NCI-H226 (cell line): ENCODE measurements at regions not wholly inside any gene's neighbourhood (a gene's known extent, or its start where the extent isn't known, plus 50 kb on each side); places are given as distances from the start of the nearest gene placed in this dataset.
"Not testable (repeated sequence)": the region's sequence is repeated elsewhere in the genome, so short reads cannot be mapped to it uniquely, and the experiment has no call there.

Experiments used
- DNase-seq: peaks from one replicate; pipeline ENCODE4 v3.0.0-alpha.2; 2015

GRCh38 chr20:53764415-53764800, 170.8 kb upstream of the ZNF217 start:
- no peak for DNase-seq

GRCh38 chr20:53763707-53764414, 170.2 kb upstream of the ZNF217 start:
- no peak for DNase-seq

DNA sequence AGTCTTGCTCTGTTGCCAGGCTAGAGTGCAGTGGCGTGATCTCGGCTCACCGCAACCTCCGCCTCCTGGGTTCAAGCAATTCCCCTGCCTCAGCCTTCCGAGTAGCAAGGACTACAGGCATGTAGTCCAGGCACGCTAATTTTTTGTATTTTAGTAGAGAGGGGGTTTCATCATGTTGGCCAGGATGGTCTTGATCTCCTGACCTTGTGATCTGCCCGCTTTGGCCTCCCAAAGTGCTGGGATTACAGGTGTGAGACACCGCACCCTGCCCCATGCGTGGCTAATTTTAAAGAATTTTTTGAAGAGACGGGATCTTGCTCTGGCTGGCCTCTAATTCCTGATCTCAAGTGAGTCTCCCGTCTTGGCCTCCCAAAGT, 168.8 kb upstream of the ZNF217 start:
- not testable (repeated sequence) for DNase-seq

- DNase-seq, result no peak
These were observed 166.4 kb upstream of the ZNF217 start for GRCh38 chr20:53760025-53760441.

DNA sequence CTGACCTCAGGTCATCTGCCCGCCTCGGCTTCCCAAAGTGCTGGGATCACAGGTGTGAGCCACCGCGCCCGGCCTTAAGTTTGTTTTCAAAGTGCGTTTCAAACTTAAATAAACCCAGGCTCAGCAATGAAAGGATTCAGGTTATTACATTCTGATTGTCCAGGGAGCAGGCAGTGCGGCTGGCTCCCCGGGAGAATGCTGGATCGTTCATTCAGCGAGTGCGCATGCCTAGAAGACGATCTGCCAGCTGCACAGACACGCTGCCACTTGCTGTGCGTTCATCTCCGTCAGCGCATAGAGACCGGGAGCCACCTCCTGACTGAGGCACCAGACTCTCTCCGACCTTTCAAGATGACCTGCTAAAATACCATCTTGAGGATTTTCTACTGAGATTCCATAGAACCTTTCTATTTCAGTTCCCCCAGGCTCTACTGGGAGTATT, 163.9 kb upstream of the ZNF217 start:
- no peak for DNase-seq

DNA sequence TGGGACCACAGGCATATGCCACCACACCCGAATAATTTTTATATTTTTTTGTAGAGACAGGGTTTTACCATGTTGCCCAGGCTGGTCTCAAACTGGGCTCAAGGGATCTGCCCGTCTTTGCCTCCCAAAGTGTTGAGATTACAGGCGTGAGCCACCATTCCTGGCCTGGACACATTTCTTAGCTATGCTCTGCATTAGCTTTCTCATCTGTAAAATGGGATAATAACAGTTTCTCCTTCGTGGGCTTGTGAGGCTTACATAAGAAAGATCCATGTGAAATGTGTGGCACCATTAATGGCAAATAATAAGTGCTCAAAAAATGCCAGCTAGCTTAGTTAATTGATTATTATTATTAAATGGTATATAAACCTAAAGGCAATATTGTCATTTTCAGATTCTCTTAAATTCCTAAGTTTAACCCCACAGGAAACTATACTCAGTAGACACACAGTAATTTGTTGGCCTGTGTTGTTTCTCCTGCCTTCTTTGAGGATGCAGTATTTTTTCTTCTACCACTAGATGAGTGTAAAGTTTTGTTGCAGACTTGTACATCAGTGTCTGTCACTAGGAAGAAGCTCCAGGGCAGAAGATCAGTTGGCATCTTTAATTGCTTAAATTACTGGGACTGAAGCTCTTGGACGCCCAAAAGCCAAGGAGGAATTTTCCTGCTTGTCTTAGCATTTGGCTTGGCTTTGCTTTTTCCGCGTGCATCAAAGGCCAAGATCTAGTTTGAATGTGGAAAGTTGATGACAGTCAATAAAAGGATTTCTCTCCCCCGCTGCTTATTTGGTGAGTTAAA, 162.3 kb upstream of the ZNF217 start:
- DNase-seq, result no peak

- no peak for DNase-seq
These were observed 160.3 kb upstream of the ZNF217 start for GRCh38 chr20:53753880-53754459.

DNA sequence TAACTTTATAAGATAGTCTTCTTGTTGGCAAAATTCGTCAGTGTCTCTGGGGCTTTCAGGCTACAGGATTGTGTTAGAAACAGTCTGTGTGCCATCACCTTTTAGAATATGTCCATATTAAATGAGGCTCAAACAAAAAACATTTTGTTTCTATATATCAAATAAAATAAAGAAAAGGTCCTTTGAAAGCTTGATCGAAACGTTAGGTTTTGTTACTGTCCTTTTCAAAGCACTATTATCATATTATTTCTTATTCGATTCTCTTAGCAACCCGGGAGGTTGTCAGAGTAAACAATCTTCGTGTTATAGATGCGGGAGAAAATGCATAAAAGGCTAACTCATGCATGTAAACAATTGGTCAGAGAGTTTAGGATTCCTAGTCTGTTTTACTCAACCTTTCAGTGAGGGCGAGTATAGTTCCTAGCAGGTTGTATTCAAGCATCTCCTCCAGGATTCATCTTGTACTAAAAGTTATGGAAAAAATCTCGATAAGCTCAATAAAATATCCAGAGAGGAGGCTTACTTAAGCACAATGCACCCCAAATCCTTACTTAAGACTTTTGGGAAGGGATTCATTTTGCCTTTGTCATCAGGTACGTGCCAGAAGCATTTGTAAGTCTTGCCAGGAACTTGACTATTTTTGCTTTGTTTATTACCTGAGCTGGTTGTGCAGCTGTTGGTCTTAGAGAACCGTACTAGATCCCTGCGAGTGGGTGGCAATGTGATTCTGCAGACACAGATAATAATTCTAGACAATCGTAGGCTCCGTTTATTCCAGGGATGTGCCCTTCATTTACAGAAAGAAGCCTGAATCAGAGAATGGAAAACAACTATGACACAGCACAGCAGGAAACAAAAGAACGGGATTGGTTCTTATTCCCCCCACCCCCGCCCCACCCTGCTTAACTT, 159.6 kb upstream of the ZNF217 start:
- DNase-seq, result no peak

DNA sequence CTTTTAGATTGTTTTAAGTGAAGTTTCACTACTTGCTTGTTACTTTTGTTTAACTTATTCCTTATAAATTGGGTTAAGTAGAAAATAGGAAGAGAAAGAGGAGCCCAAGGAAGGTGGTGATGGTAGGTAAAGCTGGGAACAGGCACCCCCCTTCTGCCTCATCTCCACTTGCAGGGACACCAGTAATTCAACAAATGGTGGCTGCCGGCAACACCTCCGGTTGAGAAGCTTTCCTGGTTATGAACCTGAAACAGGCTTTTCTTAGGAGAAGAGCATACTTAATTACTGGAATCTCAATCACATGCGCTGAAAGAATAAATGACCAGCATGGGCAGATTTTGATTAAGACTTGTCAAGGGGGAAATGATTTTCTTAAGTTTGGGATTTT, 158.9 kb upstream of the ZNF217 start:
- DNase-seq, result no peak

- no peak for DNase-seq
These were observed 158.1 kb upstream of the ZNF217 start for GRCh38 chr20:53751620-53752318.

DNA sequence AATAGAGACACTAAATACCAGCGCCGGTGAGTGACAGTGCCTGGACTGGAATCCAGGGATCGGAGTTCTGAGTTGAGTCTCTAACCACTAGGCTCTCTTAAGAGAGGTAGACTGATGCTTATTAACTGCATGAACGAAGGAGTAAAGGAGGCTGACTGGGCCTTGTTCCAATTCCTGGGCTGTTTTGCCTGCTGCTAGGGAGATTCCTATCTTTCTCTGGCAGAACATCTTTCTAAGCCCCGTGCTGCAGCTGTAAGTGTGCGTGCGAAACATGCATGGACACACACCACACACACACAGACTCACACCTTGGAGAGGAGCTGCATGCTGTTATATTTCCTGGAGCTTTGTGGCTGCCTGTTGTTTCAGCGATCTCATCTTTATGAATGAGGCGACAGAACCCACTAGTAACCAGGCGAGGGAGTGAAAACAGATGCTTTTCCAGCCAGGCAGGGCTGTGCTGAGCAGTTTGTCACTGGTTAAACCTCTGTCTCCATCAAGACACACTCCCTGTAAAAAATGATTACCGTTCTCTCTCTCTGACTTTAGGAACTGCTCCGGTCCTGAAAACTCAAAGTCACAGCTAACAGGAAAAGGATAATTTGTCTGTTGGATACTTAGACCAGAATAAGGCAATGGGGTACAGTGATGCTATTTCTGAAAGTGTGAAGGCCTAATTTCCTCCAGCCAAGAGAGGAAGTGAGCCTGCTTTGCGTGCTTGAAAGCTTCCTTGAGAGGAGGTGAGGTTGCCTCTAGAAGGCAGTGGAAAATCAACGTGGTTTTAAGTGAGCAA, 157.4 kb upstream of the ZNF217 start:
- no peak for DNase-seq

- DNase-seq, result no peak
These were observed 155.9 kb upstream of the ZNF217 start for GRCh38 chr20:53749499-53749898.

GRCh38 chr20:53748821-53749421, 155.3 kb upstream of the ZNF217 start:
- DNase-seq, result peak; percentile 55

DNA sequence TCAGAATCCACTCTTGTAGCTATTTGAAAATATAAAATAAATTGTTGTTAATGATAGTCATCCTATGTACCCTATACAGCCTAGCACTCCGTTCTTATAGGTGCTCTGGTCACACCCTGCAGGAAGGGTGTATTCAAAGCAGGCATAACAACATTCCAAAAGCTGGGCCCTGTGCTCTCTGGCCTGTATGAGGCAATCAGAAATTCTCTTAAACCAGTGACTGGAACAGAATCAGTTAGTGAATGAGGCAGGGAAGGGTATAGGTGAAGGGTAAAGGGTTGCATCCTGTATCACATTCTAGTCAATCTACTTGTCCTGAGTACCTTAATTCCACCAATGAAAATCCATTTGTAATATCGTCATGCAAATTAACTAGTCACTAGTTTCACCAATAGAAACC, 154.5 kb upstream of the ZNF217 start:
- peak; percentile 36 for DNase-seq

- DNase-seq, result no peak
These were observed 150.1 kb upstream of the ZNF217 start for GRCh38 chr20:53743607-53744260.

DNA sequence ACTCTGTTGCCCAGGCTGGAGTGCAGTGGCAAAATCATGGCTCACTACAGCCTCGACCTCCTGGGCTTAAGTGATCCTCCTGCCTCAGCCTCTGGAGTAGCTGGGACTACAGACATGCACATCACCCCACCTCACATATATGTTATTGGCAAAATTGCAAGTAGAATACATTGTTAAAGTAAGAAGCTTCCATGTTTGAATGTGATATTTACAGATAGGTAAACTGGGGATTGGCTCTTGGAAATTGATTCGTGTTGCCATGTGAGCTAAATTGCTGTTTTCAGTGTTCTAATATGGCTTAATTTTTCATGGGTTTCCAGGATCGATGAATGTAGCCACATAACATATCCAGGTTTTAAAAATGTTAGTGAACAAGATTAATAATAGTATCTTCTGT, 149.0 kb upstream of the ZNF217 start:
- no peak for DNase-seq

GRCh38 chr20:53741726-53742028, 148.0 kb upstream of the ZNF217 start:
- no peak for DNase-seq

GRCh38 chr20:53739799-53740785, 146.5 kb upstream of the ZNF217 start:
- DNase-seq, result no peak
